ENCODE measurements at regions not wholly inside any gene's neighbourhood (a gene's known extent, or its start where the extent isn't known, plus 50 kb on each side); places are given as distances from the start of the nearest gene placed in this dataset.

DNA sequence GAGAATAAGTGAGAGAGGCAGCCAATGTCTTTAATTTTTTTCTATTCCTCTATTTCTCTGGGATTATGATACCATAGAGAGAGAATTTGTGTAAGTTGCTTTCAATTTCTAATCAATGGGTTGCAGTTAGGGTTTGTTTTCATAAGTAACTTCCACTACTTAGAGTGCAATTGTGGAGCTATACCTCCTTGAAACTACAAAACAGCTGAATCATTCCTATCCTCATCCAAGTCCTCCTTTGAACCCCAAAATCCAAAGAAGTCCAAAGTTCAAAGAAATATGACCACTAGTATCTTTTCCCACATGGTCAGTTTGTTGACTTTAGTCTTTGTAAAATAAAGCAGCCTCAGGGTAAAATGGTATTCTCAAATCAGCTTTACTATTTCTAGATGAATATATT lies 1085.4 kb upstream of the INTU start:
- TF ChIP-seq, protein P1, sequence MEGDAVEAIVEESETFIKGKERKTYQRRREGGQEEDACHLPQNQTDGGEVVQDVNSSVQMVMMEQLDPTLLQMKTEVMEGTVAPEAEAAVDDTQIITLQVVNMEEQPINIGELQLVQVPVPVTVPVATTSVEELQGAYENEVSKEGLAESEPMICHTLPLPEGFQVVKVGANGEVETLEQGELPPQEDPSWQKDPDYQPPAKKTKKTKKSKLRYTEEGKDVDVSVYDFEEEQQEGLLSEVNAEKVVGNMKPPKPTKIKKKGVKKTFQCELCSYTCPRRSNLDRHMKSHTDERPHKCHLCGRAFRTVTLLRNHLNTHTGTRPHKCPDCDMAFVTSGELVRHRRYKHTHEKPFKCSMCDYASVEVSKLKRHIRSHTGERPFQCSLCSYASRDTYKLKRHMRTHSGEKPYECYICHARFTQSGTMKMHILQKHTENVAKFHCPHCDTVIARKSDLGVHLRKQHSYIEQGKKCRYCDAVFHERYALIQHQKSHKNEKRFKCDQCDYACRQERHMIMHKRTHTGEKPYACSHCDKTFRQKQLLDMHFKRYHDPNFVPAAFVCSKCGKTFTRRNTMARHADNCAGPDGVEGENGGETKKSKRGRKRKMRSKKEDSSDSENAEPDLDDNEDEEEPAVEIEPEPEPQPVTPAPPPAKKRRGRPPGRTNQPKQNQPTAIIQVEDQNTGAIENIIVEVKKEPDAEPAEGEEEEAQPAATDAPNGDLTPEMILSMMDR (IDR thresholded peaks at IDR 0.05), result no peak
- no peak for TF ChIP-seq POLR2A (IDR thresholded peaks at IDR 0.05)
